CD1c-positive myeloid dendritic cell (primary cell): ENCODE measurements at regions not wholly inside any gene's neighbourhood (a gene's known extent, or its start where the extent isn't known, plus 50 kb on each side); places are given as distances from the start of the nearest gene placed in this dataset.
"Not testable (repeated sequence)": the region's sequence is repeated elsewhere in the genome, so short reads cannot be mapped to it uniquely, and the experiment has no call there.

Source experiments
- DNase-seq: peaks from one replicate; pipeline ENCODE4 v3.0.0-alpha.2; 2016; ENCODE audit errors: extremely low spot score

GRCh38 chr2:40937284-40937683, 485.4 kb upstream of the SLC8A1 start:
- DNase-seq: no peak

- DNase-seq: no peak
Measured at GRCh38 chr2:40953341-40953740, 501.5 kb upstream of the SLC8A1 start.

DNA sequence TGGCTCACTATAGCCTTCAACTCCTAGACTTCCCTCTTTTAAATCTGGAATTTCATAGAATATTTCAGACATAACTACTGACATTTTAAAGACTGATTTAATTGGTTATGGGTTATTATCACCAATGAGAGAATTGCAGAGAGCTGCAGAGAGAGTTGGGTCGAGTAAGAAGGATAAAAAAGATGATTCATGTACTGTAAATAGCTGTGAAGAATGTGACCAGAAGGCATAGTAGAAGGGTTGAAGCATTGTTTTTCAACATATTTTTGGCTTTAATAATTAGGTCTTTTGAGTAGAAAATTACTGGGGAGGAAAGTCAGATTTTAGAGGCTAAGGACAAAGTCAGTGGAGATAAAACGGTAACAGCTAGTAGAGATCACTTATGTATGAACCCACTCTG, 503.2 kb upstream of the SLC8A1 start:
- DNase-seq: no peak

DNA sequence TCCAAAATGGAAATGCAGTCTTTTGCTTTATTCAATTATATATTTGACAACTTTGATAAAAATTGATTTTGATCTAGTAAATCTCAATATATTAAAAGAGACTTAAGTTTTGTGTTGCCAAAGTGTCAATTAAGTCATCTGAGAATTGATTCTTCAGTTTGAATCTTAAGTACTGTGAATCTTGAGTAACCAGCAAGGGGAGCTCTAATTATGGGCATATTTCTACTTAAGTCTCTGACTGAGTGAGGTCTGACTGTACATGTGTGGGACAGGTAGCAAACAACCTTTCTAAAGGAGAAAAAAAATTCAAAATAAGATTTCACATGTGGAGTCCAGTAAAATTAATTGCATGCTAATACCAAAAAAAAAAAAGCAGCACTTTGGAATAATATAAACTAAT, 503.7 kb upstream of the SLC8A1 start:
- no peak for DNase-seq

DNA sequence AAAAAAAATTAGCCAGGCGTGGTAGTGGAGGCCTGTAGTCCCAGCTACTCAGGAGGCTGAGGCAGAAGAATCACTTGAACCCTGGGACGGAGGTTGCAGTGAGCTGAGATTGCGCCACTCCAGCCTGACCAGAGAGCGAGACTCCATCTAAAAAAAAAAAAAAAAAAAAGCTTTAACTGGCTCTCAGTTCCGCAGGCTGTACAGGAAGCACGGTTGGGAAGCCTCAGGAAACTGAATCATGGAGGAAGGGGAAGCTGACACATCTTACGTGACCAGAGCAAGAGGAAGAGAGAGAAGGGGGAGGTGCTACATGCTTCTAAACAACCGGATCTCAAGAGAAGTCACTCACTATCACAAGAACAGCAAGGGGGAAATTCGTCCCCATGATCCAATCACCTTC, 505.6 kb upstream of the SLC8A1 start:
- DNase-seq: peak; percentile 82

- no peak for DNase-seq
Measured at GRCh38 chr2:40962026-40962425, 510.1 kb upstream of the SLC8A1 start.

DNA sequence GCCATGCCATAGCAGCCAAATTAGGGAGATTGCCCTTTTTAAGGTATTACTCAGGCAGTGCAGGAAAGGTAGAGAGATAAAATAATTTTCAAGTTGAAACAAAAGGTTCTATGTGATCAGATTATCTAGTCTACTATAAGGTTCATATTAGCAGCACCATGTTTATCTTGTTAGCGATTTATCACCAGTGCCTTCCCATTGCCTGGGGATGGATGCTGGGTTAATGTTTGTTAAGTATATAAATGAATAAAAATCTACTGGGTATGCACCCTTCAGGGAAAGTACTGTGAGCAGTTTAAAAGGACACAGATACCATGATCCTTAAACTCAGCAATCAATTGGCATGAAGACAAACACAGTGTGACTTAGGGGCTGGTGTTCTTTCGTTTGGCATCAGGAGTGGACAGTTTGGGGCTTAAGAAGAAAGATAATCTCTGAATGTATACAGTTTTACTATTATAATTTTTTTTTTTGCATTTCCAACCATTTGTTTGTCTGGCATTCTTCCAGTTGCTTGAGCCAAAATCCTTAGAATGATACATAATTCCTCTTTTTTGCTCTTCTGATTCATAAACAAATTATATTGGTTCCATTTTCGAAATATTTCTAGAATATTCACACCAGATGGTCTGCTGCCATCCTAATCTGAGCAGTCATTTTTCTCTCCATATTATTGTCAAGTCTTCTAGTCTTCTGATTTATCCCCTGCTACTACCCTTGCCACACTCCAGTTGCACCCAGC, 512.8 kb upstream of the SLC8A1 start:
- DNase-seq: no peak

- DNase-seq: no peak
Measured at GRCh38 chr2:40967451-40967850, 515.6 kb upstream of the SLC8A1 start.

- DNase-seq: no peak
Measured at GRCh38 chr2:40975151-40975550, 523.3 kb upstream of the SLC8A1 start.

DNA sequence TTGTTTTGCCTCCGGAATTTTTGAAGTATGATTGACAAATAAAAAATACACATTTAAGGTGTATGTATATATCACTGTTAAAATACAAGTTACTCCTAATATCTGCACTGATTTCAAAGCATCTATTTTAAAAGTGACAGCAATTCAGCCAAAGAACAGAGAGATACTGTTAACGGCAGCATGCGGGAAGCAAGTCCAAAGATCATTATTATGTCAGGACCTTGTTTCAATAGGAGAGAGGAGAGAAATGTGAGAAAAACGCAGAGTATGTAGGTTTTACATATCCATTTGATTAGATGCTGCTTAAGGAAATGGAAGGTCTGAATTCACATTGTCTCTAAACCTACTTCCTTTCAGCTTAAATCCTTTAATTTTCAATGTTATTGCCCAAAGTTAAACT, 545.5 kb upstream of the SLC8A1 start:
- no peak for DNase-seq

DNA sequence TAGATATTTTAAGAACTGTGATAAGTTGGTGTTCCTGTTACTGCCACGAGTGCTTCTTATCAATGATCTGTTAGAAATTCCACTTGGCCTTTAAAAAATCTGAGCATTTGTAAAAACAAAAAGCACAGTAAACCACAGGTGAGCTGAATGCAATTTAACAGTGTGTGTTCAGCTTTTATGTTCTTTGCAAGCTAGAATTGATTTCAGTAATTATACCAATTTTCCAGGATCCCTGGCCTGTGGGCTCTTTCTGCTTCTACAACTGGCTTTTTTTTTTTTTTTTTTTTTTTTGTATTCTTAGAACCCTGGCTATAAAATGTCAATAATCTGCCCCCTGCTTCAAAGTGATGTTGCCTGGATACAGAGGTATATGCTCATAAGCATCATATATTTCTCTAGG, 548.5 kb upstream of the SLC8A1 start:
- no peak for DNase-seq

- DNase-seq: no peak
Measured at GRCh38 chr2:41000906-41001305, 549.0 kb upstream of the SLC8A1 start.

- DNase-seq: no peak
Measured at GRCh38 chr2:41004700-41005099, 552.8 kb upstream of the SLC8A1 start.

DNA sequence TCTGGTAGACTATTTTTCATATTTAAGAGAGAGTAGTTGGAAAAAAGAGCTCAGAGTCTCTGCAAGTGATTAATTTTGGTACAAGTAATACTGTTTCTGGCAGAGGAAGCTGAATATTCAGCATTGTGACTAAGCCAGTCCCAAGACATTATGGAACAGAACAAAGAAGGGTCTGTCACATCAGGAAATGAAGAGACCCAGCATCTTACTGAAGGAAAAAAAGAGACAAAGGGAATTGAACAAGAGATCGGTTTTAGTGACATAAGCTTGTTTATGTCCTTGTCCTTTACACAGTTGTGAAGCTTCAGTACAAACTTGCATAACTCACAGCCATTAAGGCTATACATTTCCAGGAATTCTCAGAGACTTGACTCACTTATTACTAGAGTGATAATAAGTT, 568.5 kb upstream of the SLC8A1 start:
- DNase-seq: no peak

GRCh38 chr2:41024816-41025215, 572.9 kb upstream of the SLC8A1 start:
- DNase-seq: no peak

DNA sequence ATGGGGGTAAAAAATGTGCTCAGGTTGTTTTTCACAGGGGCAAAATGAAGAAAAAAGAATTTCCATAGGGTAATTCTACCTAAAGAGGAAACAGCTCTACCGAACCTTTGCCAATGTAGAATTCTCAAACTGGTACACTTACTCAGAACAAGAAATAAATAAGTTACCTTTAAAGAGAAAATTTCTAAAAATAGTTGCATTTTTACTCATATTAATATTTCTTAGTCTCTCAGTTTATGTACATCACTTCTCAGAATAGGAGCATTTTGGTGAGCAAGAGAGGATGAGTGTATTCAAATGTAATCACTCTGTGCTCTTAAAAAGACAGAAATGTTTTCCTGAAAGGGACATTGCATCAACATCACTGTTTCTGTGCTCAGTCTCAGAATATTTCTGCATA, 574.7 kb upstream of the SLC8A1 start:
- no peak for DNase-seq

DNA sequence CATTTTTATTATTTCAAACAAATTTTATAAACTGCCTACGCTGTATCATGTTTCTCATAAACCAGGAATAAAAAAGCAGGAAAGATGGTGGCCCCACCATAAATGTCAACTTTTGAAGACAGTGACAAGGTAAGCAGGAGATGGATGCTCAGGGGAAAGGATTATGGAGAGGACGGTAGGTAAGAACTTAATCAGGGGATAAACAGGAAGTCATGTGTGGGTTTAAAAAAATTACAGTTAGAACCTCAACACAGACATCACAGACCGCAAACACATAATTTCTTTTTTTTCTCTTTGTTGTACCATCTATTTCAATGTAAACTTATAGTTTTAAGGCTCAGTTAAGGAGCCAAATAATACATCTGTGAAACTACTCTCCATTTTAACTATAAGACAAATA, 575.2 kb upstream of the SLC8A1 start:
- no peak for DNase-seq

DNA sequence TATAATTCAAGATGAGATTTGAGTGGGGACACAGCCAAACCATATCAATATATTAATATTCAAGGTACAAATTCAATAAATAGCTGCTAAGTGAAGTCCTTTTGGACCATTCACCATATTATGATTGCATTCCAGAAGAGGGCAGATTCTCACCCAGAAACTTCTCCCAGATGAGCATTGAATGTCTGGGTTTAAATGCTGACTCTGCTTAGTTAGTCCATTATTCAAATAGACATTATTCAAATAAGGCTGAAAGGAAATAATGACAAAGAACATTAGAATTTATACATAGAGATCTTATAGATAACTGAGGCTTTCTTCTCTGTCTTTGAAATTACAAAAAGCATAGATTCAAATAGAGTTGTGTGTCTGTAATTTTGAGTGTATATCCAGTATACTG, 579.4 kb upstream of the SLC8A1 start:
- DNase-seq: no peak

GRCh38 chr2:41032715-41033114, 580.8 kb upstream of the SLC8A1 start:
- DNase-seq: no peak

- DNase-seq: no peak
Measured at GRCh38 chr2:41033127-41033526, 581.2 kb upstream of the SLC8A1 start.

GRCh38 chr2:41038408-41038807, 586.5 kb upstream of the SLC8A1 start:
- no peak for DNase-seq

DNA sequence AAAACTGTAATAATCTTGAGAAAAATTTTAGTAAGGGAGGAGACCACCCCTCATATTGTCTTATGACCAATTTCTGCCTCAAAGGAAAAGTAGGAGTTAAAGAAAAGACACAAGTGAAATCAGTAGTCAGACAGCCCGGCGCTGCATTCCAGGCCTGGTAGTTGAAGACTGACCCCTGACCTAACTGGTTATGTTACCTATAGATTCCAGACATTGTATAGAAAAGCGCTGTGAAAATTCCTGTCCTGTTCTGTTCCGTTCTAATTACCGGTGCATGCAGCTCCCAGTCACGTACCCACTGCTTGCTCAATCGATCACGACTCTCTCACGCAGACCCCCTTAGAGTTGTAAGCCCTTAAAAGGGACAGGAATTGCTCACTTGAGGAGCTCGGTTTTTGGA, 587.9 kb upstream of the SLC8A1 start:
- DNase-seq: not testable (repeated sequence)

- no peak for DNase-seq
Measured at GRCh38 chr2:41040782-41041520, 589.1 kb upstream of the SLC8A1 start.

DNA sequence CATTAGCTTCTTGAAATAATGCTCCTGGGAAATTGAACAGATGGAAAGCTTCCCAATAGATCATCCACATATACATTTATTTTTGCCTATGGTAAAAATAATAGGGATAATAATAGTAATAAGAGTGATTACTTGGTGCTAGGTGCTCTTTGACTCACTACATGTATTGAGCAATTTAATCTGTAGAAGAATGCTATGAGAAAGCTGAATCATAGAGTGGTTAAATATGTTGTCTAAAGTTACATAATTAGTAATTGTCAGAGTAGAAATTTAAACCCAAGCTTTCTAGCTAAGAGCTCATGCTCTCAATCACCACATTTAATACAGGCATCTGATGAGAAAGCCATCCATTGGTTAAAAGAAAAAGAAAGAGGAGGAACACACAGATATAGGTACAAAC, 590.5 kb upstream of the SLC8A1 start:
- no peak for DNase-seq
